Fibroblast of lung (primary cell): ENCODE measurements at regions not wholly inside any gene's neighbourhood (a gene's known extent, or its start where the extent isn't known, plus 50 kb on each side); places are given as distances from the start of the nearest gene placed in this dataset.
A peak's percentile ranks its signal among the peaks of the same experiment; 100 is the strongest.

ENCODE experiments used
- DNase-seq, 2 donors: peaks; one replicate each; pipeline versions ENCODE4 v3.0.0 to v3.0.0-alpha.2; 2010; ENCODE audit warnings: low read depth in 2 of 2
- H2AFZ ChIP-seq: 2 replicates; pipeline ENCODE4 v1.5.1; 2012; ENCODE audit warnings: low read length, control low read depth, inconsistent platforms
- H3K27ac ChIP-seq: 2 replicates; pipeline ENCODE4 v1.5.1; 2011; ENCODE audit warnings: low read length, control low read depth; ENCODE audit not compliant: insufficient read depth
- H3K27me3 ChIP-seq: 2 replicates; pipeline ENCODE4 v1.5.1; 2011; ENCODE audit warnings: mild to moderate bottlenecking, low read length; ENCODE audit not compliant: control insufficient read depth, insufficient read depth
- H3K36me3 ChIP-seq: 2 replicates; pipeline ENCODE4 v1.5.1; 2011; ENCODE audit warnings: low read length; ENCODE audit not compliant: control insufficient read depth, insufficient read depth
- H3K4me1 ChIP-seq: 2 replicates; pipeline ENCODE4 v1.5.1; 2011; ENCODE audit warnings: low read length; ENCODE audit not compliant: control insufficient read depth, insufficient read depth; ENCODE audit errors: extremely low read depth
- H3K4me2 ChIP-seq: 2 replicates; pipeline ENCODE4 v1.5.1; 2011; ENCODE audit warnings: low read length, control low read depth; ENCODE audit not compliant: insufficient read depth; ENCODE audit errors: extremely low read depth
- H3K4me3 ChIP-seq, 4 experiments: fragments of 200-600 bp in 1 of 4; sonication (generic) in 1 of 4; replicated peaks in 1 of 4; 2 replicates each; pipeline ENCODE4 v1.5.1; 2011 to 2016; ENCODE audit warnings: low read length in 4 of 4, low read depth in 3 of 4, mild to moderate bottlenecking in 3 of 4, control low read depth in 2 of 4, inconsistent platforms in 1 of 4, mixed read lengths in 1 of 4; ENCODE audit not compliant: insufficient read depth in 1 of 4; ENCODE audit errors: control extremely low read depth in 1 of 4
- H3K79me2 ChIP-seq: 2 replicates; pipeline ENCODE4 v1.5.1; 2012; ENCODE audit warnings: mild to moderate bottlenecking, low read length, inconsistent platforms; ENCODE audit not compliant: control insufficient read depth, insufficient read depth
- H3K9ac ChIP-seq: 2 replicates; pipeline ENCODE4 v1.5.1; 2011; ENCODE audit warnings: mild to moderate bottlenecking, low read length, control low read depth; ENCODE audit not compliant: insufficient read depth
- H3K9me3 ChIP-seq: 2 replicates; pipeline ENCODE4 v1.5.1; 2012; ENCODE audit warnings: low read depth, low read length; ENCODE audit not compliant: control insufficient read depth, insufficient read depth
- H4K20me1 ChIP-seq: 2 replicates; pipeline ENCODE4 v1.5.1; 2011; ENCODE audit warnings: low read length; ENCODE audit not compliant: control insufficient read depth, insufficient read depth; ENCODE audit errors: extremely low read depth
- EZH2 ChIP-seq: IDR thresholded peaks from 2 replicates; pipeline ENCODE4 v1.5.1; 2012; ENCODE audit warnings: low read length, control low read depth, mild to moderate bottlenecking; ENCODE audit errors: missing control alignments
- TF ChIP-seq, protein P1 (sequence below), 2 donors: IDR thresholded peaks in 1 of 2; conservative IDR thresholded peaks in 1 of 2; 1 replicate in 1 of 2; 2 replicates in 1 of 2; pipeline ENCODE4 v1.5.1; 2011 to 2012; ENCODE audit warnings: low read length in 2 of 2, control low read depth in 1 of 2, inconsistent platforms in 1 of 2, low read depth in 1 of 2, mild to moderate bottlenecking in 1 of 2

DNA sequence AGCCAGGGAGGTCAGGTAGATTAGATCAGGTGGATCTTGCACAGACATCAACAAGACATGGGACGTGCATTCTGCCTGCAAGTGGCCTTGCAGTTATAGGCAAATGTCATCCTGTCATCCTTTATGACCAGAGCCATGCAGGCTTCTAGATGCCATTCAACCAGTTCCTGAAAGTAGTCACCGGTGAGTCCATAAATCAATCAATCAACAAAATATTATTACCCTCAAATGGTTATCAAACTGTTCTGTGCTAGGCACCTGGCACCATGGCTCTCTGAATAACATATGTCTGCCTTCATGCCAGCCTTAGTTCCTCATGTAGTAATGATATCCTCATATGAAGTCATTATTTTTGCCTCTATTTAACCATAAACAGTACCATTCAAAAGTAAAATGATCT lies 146.9 kb downstream of the TOMM20 start:
- H3K36me3 ChIP-seq = no peaks in the 10 kb centered on the region
- no peaks in the 10 kb centered on the region for H3K9me3 ChIP-seq
- TF ChIP-seq, protein P1, sequence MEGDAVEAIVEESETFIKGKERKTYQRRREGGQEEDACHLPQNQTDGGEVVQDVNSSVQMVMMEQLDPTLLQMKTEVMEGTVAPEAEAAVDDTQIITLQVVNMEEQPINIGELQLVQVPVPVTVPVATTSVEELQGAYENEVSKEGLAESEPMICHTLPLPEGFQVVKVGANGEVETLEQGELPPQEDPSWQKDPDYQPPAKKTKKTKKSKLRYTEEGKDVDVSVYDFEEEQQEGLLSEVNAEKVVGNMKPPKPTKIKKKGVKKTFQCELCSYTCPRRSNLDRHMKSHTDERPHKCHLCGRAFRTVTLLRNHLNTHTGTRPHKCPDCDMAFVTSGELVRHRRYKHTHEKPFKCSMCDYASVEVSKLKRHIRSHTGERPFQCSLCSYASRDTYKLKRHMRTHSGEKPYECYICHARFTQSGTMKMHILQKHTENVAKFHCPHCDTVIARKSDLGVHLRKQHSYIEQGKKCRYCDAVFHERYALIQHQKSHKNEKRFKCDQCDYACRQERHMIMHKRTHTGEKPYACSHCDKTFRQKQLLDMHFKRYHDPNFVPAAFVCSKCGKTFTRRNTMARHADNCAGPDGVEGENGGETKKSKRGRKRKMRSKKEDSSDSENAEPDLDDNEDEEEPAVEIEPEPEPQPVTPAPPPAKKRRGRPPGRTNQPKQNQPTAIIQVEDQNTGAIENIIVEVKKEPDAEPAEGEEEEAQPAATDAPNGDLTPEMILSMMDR (conservative IDR thresholded peaks at IDR 0.05 in 1 of 2, IDR thresholded peaks at IDR 0.05 in 1 of 2; ENCODE audit: low read depth in 1 of 2, low read length in 2 of 2) = no peak
- no peak for TF ChIP-seq EZH2
- H3K4me3 ChIP-seq = no peak overlapping the region
- H4K20me1 ChIP-seq = no peaks in the 10 kb centered on the region
- H3K4me2 ChIP-seq = no peak overlapping the region
- peak overlapping the region; percentile 95 for H3K27ac ChIP-seq
- H3K27me3 ChIP-seq = no peaks in the 10 kb centered on the region
- no peaks in the 10 kb centered on the region for H3K79me2 ChIP-seq
- H2AFZ ChIP-seq = no peak overlapping the region
- H3K4me1 ChIP-seq = peaks cover 48% of the 10 kb centered on the region
- H3K9ac ChIP-seq = no peak overlapping the region
- DNase-seq = no peak

DNA sequence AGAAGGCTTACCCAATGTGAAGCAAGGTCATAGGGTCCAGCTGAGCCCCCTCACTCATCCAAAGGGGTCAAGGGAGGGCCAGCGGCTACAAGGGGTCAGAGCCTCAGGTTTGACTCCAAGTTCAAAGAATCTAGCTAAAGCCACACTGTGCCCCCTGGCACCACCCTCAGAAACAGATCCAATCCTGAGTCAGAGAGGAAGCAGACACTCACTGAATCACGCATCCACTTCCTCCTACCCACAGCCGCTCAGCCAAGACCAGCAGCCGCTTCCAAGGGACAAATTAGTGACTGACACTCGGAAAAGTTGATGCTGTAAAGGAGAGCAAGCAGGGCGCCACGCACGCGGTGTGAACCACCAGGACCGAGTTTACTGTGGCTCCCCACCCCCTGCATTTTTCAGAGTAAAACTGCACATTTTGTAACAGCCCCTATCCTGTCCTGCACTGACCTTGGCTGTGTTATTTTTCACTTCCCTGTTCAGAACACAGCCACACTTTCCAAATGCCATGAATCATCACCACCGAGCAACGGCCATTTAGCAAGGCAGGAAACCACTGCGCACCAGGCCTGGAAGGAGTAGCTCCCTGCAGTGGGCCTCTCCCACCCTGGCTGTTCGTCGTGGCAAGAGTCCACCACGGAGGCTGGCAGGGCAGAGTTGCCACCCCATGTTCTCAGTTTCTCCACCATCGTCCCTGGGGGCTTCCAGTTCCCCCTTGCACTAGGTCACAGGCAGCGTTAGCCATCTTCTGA lies 147.8 kb downstream of the TOMM20 start:
- peak overlapping the region; percentile 59 for H3K9ac ChIP-seq
- H3K4me2 ChIP-seq = peak overlapping the region; percentile 48
- peak; percentile 98 to 99 for DNase-seq
- no peak for TF ChIP-seq EZH2
- TF ChIP-seq, protein P1 (conservative IDR thresholded peaks at IDR 0.05 in 1 of 2, IDR thresholded peaks at IDR 0.05 in 1 of 2; ENCODE audit: low read depth in 1 of 2, low read length in 2 of 2) = no peak
- no peaks in the 10 kb centered on the region for H3K9me3 ChIP-seq
- H3K36me3 ChIP-seq = no peaks in the 10 kb centered on the region
- peak overlapping the region; percentile 95 for H3K27ac ChIP-seq
- H4K20me1 ChIP-seq = no peaks in the 10 kb centered on the region
- H3K4me3 ChIP-seq = no peak overlapping the region
- H2AFZ ChIP-seq = peak overlapping the region; percentile 43
- H3K4me1 ChIP-seq = peaks cover 48% of the 10 kb centered on the region
- H3K27me3 ChIP-seq = no peaks in the 10 kb centered on the region
- H3K79me2 ChIP-seq = no peaks in the 10 kb centered on the region

DNA sequence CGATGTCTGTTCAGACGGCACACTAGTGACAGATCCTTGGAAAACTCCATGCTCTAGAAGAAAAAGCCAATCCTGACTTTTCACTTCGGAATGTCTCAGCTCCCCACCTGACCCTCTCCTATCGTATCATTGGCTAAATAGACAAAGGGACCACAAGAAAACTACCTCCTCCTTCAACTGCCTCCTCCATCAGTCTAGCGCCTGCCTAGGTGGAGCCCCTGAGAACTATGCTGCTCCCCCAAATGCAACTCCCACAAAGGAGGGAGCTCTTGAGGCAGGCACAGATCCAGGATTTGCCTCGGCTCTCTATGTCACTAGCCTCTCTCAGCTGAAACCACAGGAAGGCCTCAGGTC lies 148.4 kb downstream of the TOMM20 start:
- Histone ChIP-seq H3K4me3 (no peak overlapping the region), H4K20me1 (no peaks in the 10 kb centered on the region), H3K4me1 (peaks cover 51% of the 10 kb centered on the region), H3K9me3 (no peaks in the 10 kb centered on the region), H3K4me2 (peak overlapping the region; percentile 48), H3K9ac (peak overlapping the region; percentile 48), H3K27me3 (no peaks in the 10 kb centered on the region), H3K79me2 (no peaks in the 10 kb centered on the region), H3K27ac (peak overlapping the region; percentile 95), H2AFZ (no peak overlapping the region), H3K36me3 (no peaks in the 10 kb centered on the region)
- TF ChIP-seq, protein P1 (conservative IDR thresholded peaks at IDR 0.05 in 1 of 2, IDR thresholded peaks at IDR 0.05 in 1 of 2; ENCODE audit: low read depth in 1 of 2, low read length in 2 of 2) = no peak
- no peak for TF ChIP-seq EZH2
- DNase-seq = peak in 1 of 2 donors; percentile 92
